ENCODE measurements at regions not wholly inside any gene's neighbourhood (a gene's known extent, or its start where the extent isn't known, plus 50 kb on each side); places are given as distances from the start of the nearest gene placed in this dataset.

DNA sequence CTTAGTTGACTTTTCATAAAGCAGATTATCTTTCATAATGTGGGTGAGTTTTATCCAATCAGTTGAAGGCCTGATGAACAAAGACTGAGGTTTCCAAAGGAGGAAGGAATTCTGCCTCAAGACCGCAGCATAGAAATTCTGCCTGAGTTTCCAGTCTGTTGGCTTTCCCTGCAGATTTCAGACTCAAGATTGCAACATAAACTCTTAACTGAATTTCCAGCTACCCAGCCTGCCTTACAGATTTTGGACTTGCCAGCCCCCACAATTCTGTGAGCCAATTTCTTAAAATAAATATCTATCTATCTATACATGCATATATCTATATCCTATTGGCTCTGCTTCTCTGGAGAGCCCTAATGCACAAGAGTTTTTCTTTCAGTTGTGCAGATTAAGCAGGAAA lies 57.3 kb upstream of the SMLR1 start:
- Histone ChIP-seq H3K36me3 (no peaks in the 10 kb centered on the region), H3K27me3 (no peaks in the 10 kb centered on the region), H3K4me3 (no peak overlapping the region), H3K4me1 (no peaks in the 10 kb centered on the region), H3K27ac (no peak overlapping the region), H3K9me3 (no peaks in the 10 kb centered on the region)
- ATAC-seq (no peak), DNase-seq (no peak)
- intact Hi-C loops (cut with DNase I), result no loop called here
- TF ChIP-seq CTCF (IDR thresholded peaks at IDR 0.05), result no peak

DNA sequence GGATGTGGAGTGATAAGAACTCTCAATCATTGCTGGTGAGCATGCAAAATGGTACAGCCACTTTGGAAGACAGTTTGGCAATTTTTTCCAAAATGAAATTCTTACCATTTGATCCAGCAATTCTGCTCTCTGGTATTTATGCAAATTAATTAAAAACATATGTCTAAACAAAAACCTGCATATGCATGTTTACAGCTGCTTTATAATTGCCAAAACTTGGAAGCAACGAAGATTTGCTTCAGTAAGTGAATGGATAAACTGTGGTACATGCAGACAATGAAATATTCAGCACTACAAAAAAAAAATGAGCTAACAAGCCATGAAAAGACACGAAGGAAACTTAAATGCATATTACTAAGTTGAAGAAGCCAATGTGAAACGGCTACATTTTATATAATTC lies 55.5 kb upstream of the SMLR1 start:
- intact Hi-C loops (cut with DNase I), result no loop called here
- Histone ChIP-seq H3K27ac (no peak overlapping the region), H3K4me3 (no peak overlapping the region), H3K9me3 (no peaks in the 10 kb centered on the region), H3K4me1 (no peaks in the 10 kb centered on the region), H3K36me3 (no peaks in the 10 kb centered on the region), H3K27me3 (no peaks in the 10 kb centered on the region)
- no peak for DNase-seq
- ATAC-seq, result no peak
- TF ChIP-seq CTCF (IDR thresholded peaks at IDR 0.05), result no peak

DNA sequence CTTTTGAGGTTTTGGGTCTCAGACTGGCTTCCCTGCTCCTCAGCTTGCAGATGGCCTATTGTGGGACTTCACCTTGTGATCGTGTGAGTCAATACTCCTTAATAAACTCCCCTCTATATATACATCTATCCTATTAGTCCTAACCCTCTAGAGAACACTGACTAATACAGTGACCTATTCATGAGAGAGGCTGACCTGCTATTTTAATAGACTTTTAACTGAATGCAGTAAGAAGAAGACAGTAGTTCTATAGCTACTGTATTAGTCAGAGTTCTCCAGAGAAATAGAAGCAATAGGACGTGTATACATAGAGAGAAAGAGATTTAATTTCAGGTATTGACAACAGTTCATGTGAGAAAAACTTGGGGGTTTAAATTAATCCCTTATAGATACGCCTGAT lies 53.3 kb upstream of the SMLR1 start:
- Histone ChIP-seq H3K36me3 (no peaks in the 10 kb centered on the region), H3K4me3 (no peak overlapping the region), H3K27me3 (no peaks in the 10 kb centered on the region), H3K9me3 (no peaks in the 10 kb centered on the region), H3K27ac (no peak overlapping the region), H3K4me1 (no peaks in the 10 kb centered on the region)
- intact Hi-C loops (cut with DNase I), result no loop called here
- ATAC-seq, result no peak
- TF ChIP-seq CTCF (IDR thresholded peaks at IDR 0.05), result no peak
- DNase-seq, result no peak

GRCh38 chr6:130775411-130776012 lies 51.7 kb upstream of the SMLR1 start:
- intact Hi-C loops (cut with DNase I), result no loop called here
- DNase-seq, result no peak
- no peaks in the 10 kb centered on the region for H3K36me3 ChIP-seq
- peaks cover 0 to 3% of the 10 kb centered on the region in 2 donors for H3K4me1 ChIP-seq
- no peak overlapping the region for H3K4me3 ChIP-seq
- no peak for TF ChIP-seq CTCF (IDR thresholded peaks at IDR 0.05)
- no peak overlapping the region for H3K27ac ChIP-seq
- no peak for ATAC-seq
- no peaks in the 10 kb centered on the region for H3K9me3 ChIP-seq
- H3K27me3 ChIP-seq, result no peaks in the 10 kb centered on the region

GRCh38 chr6:130776287-130776925 lies 50.8 kb upstream of the SMLR1 start:
- H3K9me3 ChIP-seq, result no peaks in the 10 kb centered on the region
- TF ChIP-seq CTCF (IDR thresholded peaks at IDR 0.05), result no peak
- intact Hi-C loops (cut with DNase I), result no loop called here
- H3K27ac ChIP-seq, result no peak overlapping the region
- ATAC-seq, result no peak
- no peaks in the 10 kb centered on the region for H3K36me3 ChIP-seq
- DNase-seq, result no peak
- H3K27me3 ChIP-seq, result no peaks in the 10 kb centered on the region
- peaks cover 0 to 3% of the 10 kb centered on the region in 2 donors for H3K4me1 ChIP-seq
- H3K4me3 ChIP-seq, result no peak overlapping the region
